Panc1 (cell line): ENCODE measurements at regions not wholly inside any gene's neighbourhood (a gene's known extent, or its start where the extent isn't known, plus 50 kb on each side); places are given as distances from the start of the nearest gene placed in this dataset.

Experiments used
- ATAC-seq: fragments of 200-7000 bp; cut with Tn5 transposase; 2 replicates; pipeline ENCODE4 v1.9.1; 2020; ENCODE audit warnings: mild to moderate bottlenecking, moderate library complexity
- BruUV-seq: library from RNA; stranded (reverse); fragments of 400-500 nt; replicated peaks from 2 replicates; lab custom pipeline; 2021; lab: Mats Ljungman, UMichigan
- CTCF ChIA-PET: fragments of 300-600 bp; sonication (Branson Sonifier 250); formaldehyde crosslinking; loops from one replicate; lab custom pipeline; 2022; ENCODE audit warnings: antibody characterized with exemption; lab: Charles Lee
- POLR2A ChIA-PET: fragments of 300-600 bp; sonication (Branson Sonifier 250); formaldehyde crosslinking; loops from one replicate; lab custom pipeline; 2022; ENCODE audit warnings: antibody characterized with exemption; lab: Charles Lee
- DNase-seq: peaks from one replicate; pipeline ENCODE4 v3.0.0-alpha.2; 2010; ENCODE audit warnings: low read depth, low spot score
- H3K27ac ChIP-seq: 2 replicates; pipeline ENCODE4 v1.5.1; 2011; ENCODE audit warnings: mild to moderate bottlenecking, low read length, inconsistent platforms
- H3K27me3 ChIP-seq: fragments of 200-500 bp; sonication (Bioruptor generic); 2 replicates; pipeline ENCODE4 v1.6.0; 2014; ENCODE audit warnings: low read length, inconsistent platforms; ENCODE audit not compliant: control insufficient read depth, insufficient read depth
- H3K36me3 ChIP-seq: fragments of 200-500 bp; sonication (Bioruptor generic); 2 replicates; pipeline ENCODE4 v1.5.1; 2014; ENCODE audit warnings: inconsistent platforms, mild to moderate bottlenecking, low read length, moderate library complexity; ENCODE audit not compliant: control insufficient read depth, insufficient read depth
- H3K4me1 ChIP-seq: 2 replicates; pipeline ENCODE4 v1.5.1; 2011; ENCODE audit warnings: inconsistent platforms, mild to moderate bottlenecking, low read length, moderate library complexity; ENCODE audit not compliant: control insufficient read depth, insufficient read depth
- H3K4me3 ChIP-seq, 2 experiments: 2 replicates each; pipeline ENCODE4 v1.5.1; 2011 to 2012; ENCODE audit warnings: low read depth in 2 of 2, low read length in 2 of 2, mild to moderate bottlenecking in 2 of 2, inconsistent platforms in 1 of 2, moderate library complexity in 1 of 2
- H3K9me3 ChIP-seq: fragments of 200-500 bp; sonication (Bioruptor generic); 2 replicates; pipeline ENCODE4 v1.5.1; 2014; ENCODE audit warnings: low read depth, mild to moderate bottlenecking, inconsistent platforms, low read length, moderate library complexity; ENCODE audit not compliant: control insufficient read depth, insufficient read depth
- CTCF ChIP-seq: fragments of 450-650 bp; IDR thresholded peaks from 2 replicates; pipeline ENCODE4 v1.5.1; 2017; ENCODE audit warnings: mild to moderate bottlenecking
- POLR2AphosphoS5 ChIP-seq: IDR thresholded peaks from 2 replicates; pipeline ENCODE4 v1.6.1; 2012; ENCODE audit warnings: mild to moderate bottlenecking, low read depth, low read length, moderate library complexity
- REST ChIP-seq, 2 experiments: IDR thresholded peaks; 2 replicates each; pipeline ENCODE4 v1.6.1; 2011 to 2012; ENCODE audit warnings: low read depth in 2 of 2, control low read depth in 1 of 2, low read length in 1 of 2, mild to moderate bottlenecking in 1 of 2, moderate library complexity in 1 of 2; ENCODE audit not compliant: insufficient read depth in 1 of 2
- SIN3A ChIP-seq: IDR thresholded peaks from 2 replicates; pipeline ENCODE4 v1.6.1; 2012; ENCODE audit warnings: low read depth, mild to moderate bottlenecking, low read length, moderate library complexity, borderline replicate concordance; ENCODE audit not compliant: insufficient read depth
- TCF7L2 ChIP-seq: IDR thresholded peaks from 2 replicates; pipeline ENCODE4 v1.6.1; 2011; ENCODE audit warnings: mild to moderate bottlenecking, low read depth, low read length, inconsistent platforms
- in situ Hi-C: cut with HindIII; loops from 2 replicates; pipeline ENCODE4 v1.10.0; 2016; ENCODE audit warnings: low sequenced_read_pairs, low pct_unique_long_range_greater_than_20kb
- intact Hi-C: fragments of 100-400 bp; cut with micrococcal nuclease; formaldehyde crosslinking; loops from one replicate; pipeline ENCODE4 v1.10.0; 2022; ENCODE audit not compliant: unreplicated experiment

- BruUV-seq: no TSS peak
- no peaks in the 10 kb centered on the region for H3K27me3 ChIP-seq
- no peaks in the 10 kb centered on the region for H3K36me3 ChIP-seq
- ChIA-PET POLR2A (no interaction called here), CTCF (no interaction called here)
- ATAC-seq: no peak
- TF ChIP-seq TCF7L2 (no peak), CTCF (no peak), SIN3A (no peak), REST (IDR thresholded peaks at IDR 0.05; ENCODE audit: insufficient read depth in 1 of 2, low read depth in 2 of 2, low read length in 1 of 2) (no peak), POLR2AphosphoS5 (no peak)
- no peak overlapping the region for H3K4me3 ChIP-seq
- H3K27ac ChIP-seq: no peak overlapping the region
- in situ Hi-C loops: no loop called here
- intact Hi-C loops: no loop called here
- H3K4me1 ChIP-seq: no peaks in the 10 kb centered on the region
- no peak for DNase-seq
- H3K9me3 ChIP-seq: no peaks in the 10 kb centered on the region
Observed at GRCh38 chrX:12052109-12052508, 86.2 kb upstream of the FRMPD4 start.

GRCh38 chrX:12058087-12058486, 80.2 kb upstream of the FRMPD4 start:
- in situ Hi-C loops (no loop called here), intact Hi-C loops (no loop called here)
- ChIA-PET CTCF (no interaction called here), POLR2A (no interaction called here)
- Histone ChIP-seq H3K36me3 (no peaks in the 10 kb centered on the region), H3K27ac (no peak overlapping the region), H3K27me3 (no peaks in the 10 kb centered on the region), H3K4me1 (no peaks in the 10 kb centered on the region), H3K4me3 (no peak overlapping the region), H3K9me3 (no peaks in the 10 kb centered on the region)
- ATAC-seq: no peak
- BruUV-seq: no TSS peak
- DNase-seq: no peak
- TF ChIP-seq TCF7L2 (no peak), POLR2AphosphoS5 (no peak)

- intact Hi-C loops (no loop called here), in situ Hi-C loops (no loop called here)
- CTCF ChIA-PET: no interaction called here
- no peaks in the 10 kb centered on the region for H3K36me3 ChIP-seq
- no peak for DNase-seq
- no peaks in the 10 kb centered on the region for H3K27me3 ChIP-seq
- H3K4me1 ChIP-seq: no peaks in the 10 kb centered on the region
- no peak overlapping the region for H3K4me3 ChIP-seq
- BruUV-seq: no TSS peak
- H3K9me3 ChIP-seq: no peaks in the 10 kb centered on the region
- TF ChIP-seq CTCF (no peak), REST (IDR thresholded peaks at IDR 0.05; ENCODE audit: insufficient read depth in 1 of 2, low read depth in 2 of 2, low read length in 1 of 2) (no peak), SIN3A (no peak)
- ATAC-seq: no peak
- POLR2A ChIA-PET: no interaction called here
- H3K27ac ChIP-seq: no peak overlapping the region
Observed at GRCh38 chrX:12060489-12061260, 77.6 kb upstream of the FRMPD4 start.
